ENCODE measurements at regions not wholly inside any gene's neighbourhood (a gene's known extent, or its start where the extent isn't known, plus 50 kb on each side); places are given as distances from the start of the nearest gene placed in this dataset.

DNA sequence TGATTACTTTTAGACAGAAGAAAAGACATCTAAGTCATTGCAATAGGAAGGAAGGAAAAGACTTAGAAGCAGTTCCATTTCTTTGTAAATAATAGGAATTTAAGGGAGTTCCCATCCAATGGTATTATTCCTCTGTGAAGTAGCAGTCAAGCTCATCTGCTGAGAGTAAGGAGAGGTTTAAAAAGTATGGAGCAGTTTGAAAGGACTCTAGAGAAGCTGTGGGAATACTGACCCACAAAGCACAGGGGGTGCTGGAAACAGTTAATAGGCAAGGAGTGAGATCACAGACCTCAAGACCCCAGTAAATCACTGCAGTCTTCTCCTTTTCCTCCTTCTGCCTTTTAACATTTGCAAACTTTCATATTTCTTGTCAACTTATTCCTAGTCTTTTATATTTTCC lies 428.5 kb downstream of the ADAMTS20 start:
- Histone ChIP-seq H3K27me3 (no peaks in the 10 kb centered on the region), H3K36me3 (replicated peaks; ENCODE audit: insufficient read depth, low read depth) (no peaks in the 10 kb centered on the region), H3K4me1 (ENCODE audit: insufficient read depth) (no peaks in the 10 kb centered on the region), H3K79me2 (no peaks in the 10 kb centered on the region), H4K20me1 (ENCODE audit: insufficient read depth, poor library complexity, severe bottlenecking) (no peaks in the 10 kb centered on the region), H3K4me3 (no peak overlapping the region), H2AFZ (no peak overlapping the region), H3K9me3 (ENCODE audit: low read depth) (no peaks in the 10 kb centered on the region), H3K27ac (no peak overlapping the region), H3K9me2 (replicated peaks; ENCODE audit: insufficient read depth) (no peaks in the 10 kb centered on the region), H3K4me2 (no peak overlapping the region)
- DNase-seq (ENCODE audit: low spot score) = no peak
- TF ChIP-seq EZH2 (IDR thresholded peaks at IDR 0.05; ENCODE audit: borderline replicate concordance) (no peak), EZH2phosphoT487 (IDR thresholded peaks at IDR 0.05; ENCODE audit: low read depth, severe bottlenecking, unreplicated experiment) (no peak), CTCF (IDR thresholded peaks at IDR 0.05; ENCODE audit: poor library complexity) (no peak)

DNA sequence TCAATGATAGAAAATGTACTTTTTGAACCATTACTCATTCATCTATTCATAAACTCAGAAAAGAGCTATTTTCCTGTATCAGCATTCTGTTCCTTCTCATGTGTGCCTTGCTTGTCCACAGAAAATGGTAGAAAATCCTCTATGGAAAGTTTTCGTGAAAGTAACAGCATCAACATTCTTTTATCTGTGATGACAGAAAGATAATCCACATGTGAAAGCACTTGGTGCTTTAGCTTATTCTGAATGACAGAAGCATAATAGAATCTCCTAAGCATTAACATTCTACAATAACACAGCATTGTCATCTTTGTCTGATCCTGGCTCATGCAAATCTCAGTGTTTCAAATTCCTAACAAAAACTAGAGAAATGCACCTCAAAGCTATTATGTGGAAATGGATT lies 431.9 kb downstream of the ADAMTS20 start:
- Histone ChIP-seq H3K27me3 (no peaks in the 10 kb centered on the region), H3K9me3 (ENCODE audit: low read depth) (no peaks in the 10 kb centered on the region), H3K9me2 (replicated peaks; ENCODE audit: insufficient read depth) (no peaks in the 10 kb centered on the region), H2AFZ (no peak overlapping the region), H3K4me3 (no peak overlapping the region), H3K4me2 (no peak overlapping the region), H3K79me2 (no peaks in the 10 kb centered on the region), H3K27ac (no peak overlapping the region), H3K4me1 (ENCODE audit: insufficient read depth) (no peaks in the 10 kb centered on the region), H4K20me1 (ENCODE audit: insufficient read depth, poor library complexity, severe bottlenecking) (no peaks in the 10 kb centered on the region), H3K36me3 (replicated peaks; ENCODE audit: insufficient read depth, low read depth) (no peaks in the 10 kb centered on the region)
- no peak for TF ChIP-seq EZH2 (IDR thresholded peaks at IDR 0.05; ENCODE audit: borderline replicate concordance)
- no peak for TF ChIP-seq EZH2phosphoT487 (IDR thresholded peaks at IDR 0.05; ENCODE audit: low read depth, severe bottlenecking, unreplicated experiment)
- no peak for TF ChIP-seq CTCF (IDR thresholded peaks at IDR 0.05; ENCODE audit: poor library complexity)
- 29% methylated on average over 1 of the region's 1 CpG for WGBS (ENCODE audit: low lambda C conversion rate, missing lambda C conversion rate)
- DNase-seq (ENCODE audit: low spot score) = no peak

DNA sequence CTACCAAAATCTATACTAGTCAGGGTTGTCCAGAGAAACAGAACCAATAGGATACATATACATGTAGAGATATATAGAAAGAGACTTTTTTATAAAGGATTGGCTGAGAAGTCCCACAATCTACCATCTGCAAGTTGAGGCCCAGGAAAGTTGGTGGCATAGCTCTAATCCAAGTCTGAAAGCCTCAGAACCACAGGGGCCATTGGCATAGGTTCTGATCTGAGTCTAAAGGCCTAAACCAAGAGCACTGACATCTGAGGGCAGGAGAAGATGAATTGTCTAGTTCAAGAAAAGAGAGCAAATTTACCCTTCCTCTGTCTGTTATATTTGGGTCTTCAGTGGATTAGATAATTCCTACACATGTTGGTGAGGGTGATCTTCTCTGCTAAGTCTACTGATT lies 433.1 kb downstream of the ADAMTS20 start:
- no peaks in the 10 kb centered on the region for H3K4me1 ChIP-seq (ENCODE audit: insufficient read depth)
- H3K27me3 ChIP-seq = no peaks in the 10 kb centered on the region

More for the DNA sequence above, 433.1 kb downstream of the ADAMTS20 start:
- no peak overlapping the region for H3K4me3 ChIP-seq
- no peaks in the 10 kb centered on the region for H3K9me2 ChIP-seq (replicated peaks; ENCODE audit: insufficient read depth)
- DNase-seq (ENCODE audit: low spot score) = no peak
- no peak overlapping the region for H2AFZ ChIP-seq
- H3K4me2 ChIP-seq = no peak overlapping the region
- no peaks in the 10 kb centered on the region for H3K9me3 ChIP-seq (ENCODE audit: low read depth)
- no peaks in the 10 kb centered on the region for H3K79me2 ChIP-seq
- no peaks in the 10 kb centered on the region for H3K36me3 ChIP-seq (replicated peaks; ENCODE audit: insufficient read depth, low read depth)
- TF ChIP-seq EZH2phosphoT487 (IDR thresholded peaks at IDR 0.05; ENCODE audit: low read depth, severe bottlenecking, unreplicated experiment) (no peak), CTCF (IDR thresholded peaks at IDR 0.05; ENCODE audit: poor library complexity) (no peak), EZH2 (IDR thresholded peaks at IDR 0.05; ENCODE audit: borderline replicate concordance) (no peak)
- no peaks in the 10 kb centered on the region for H4K20me1 ChIP-seq (ENCODE audit: insufficient read depth, poor library complexity, severe bottlenecking)
- no peak overlapping the region for H3K27ac ChIP-seq
